ENCODE measurements at regions not wholly inside any gene's neighbourhood (a gene's known extent, or its start where the extent isn't known, plus 50 kb on each side); places are given as distances from the start of the nearest gene placed in this dataset.

- TF ChIP-seq REST (IDR thresholded peaks at IDR 0.05) (no peak), FOXA2 (IDR thresholded peaks at IDR 0.05) (no peak), YY1 (IDR thresholded peaks at IDR 0.05) (no peak), MAX (IDR thresholded peaks at IDR 0.05) (no peak), HNF4G (IDR thresholded peaks at IDR 0.05) (no peak), EGR1 (IDR thresholded peaks at IDR 0.05; ENCODE audit: low read depth in 2 of 2) (no peak), RAD21 (IDR thresholded peaks at IDR 0.05) (no peak)
Measured at GRCh38 chr18:41665210-41665609, 289.8 kb upstream of the PIK3C3 start (continued).

- Histone ChIP-seq H3K27ac (ENCODE audit: low read depth in 1 of 2, low read length in 2 of 2) (no peak overlapping the region), H3K27me3 (ENCODE audit: control insufficient read depth in 4 of 4, insufficient read depth in 4 of 4, low read length in 3 of 4) (no peaks in the 10 kb centered on the region), H3K4me1 (ENCODE audit: control insufficient read depth in 4 of 4, insufficient read depth in 4 of 4, low read length in 3 of 4) (no peaks in the 10 kb centered on the region), H3K9ac (ENCODE audit: low read depth in 1 of 2, low read length in 2 of 2) (no peak overlapping the region), H3K9me3 (ENCODE audit: control insufficient read depth in 4 of 4, low read length in 3 of 4) (no peaks in the 10 kb centered on the region), H3K36me3 (ENCODE audit: control insufficient read depth in 4 of 4, insufficient read depth in 3 of 4, low read depth in 1 of 4, low read length in 3 of 4) (no peaks in the 10 kb centered on the region), H3K4me3 (ENCODE audit: low read depth in 1 of 3, low read length in 3 of 3) (no peak overlapping the region)
- DNase-seq (ENCODE audit: low spot score), result no peak
- TF ChIP-seq REST (IDR thresholded peaks at IDR 0.05) (no peak), SP1 (IDR thresholded peaks at IDR 0.05) (no peak), NR2F2 (IDR thresholded peaks at IDR 0.05) (no peak), EGR1 (IDR thresholded peaks at IDR 0.05; ENCODE audit: low read depth in 2 of 2) (no peak), YY1 (IDR thresholded peaks at IDR 0.05) (no peak), FOXA1 (IDR thresholded peaks at IDR 0.05) (no peak), GABPA (IDR thresholded peaks at IDR 0.05 in 1 of 2, conservative IDR thresholded peaks at IDR 0.05 in 1 of 2) (no peak), TAF1 (conservative IDR thresholded peaks at IDR 0.05) (no peak), JUND (IDR thresholded peaks at IDR 0.05) (no peak), ATF3 (IDR thresholded peaks at IDR 0.05) (no peak), RXRA (IDR thresholded peaks at IDR 0.05) (no peak), HNF4G (IDR thresholded peaks at IDR 0.05) (no peak), CTCF (IDR thresholded peaks at IDR 0.05; ENCODE audit: low read depth, low read length, missing input control) (no peak), RAD21 (IDR thresholded peaks at IDR 0.05) (no peak), HNF4A (conservative IDR thresholded peaks at IDR 0.05) (no peak), MAX (IDR thresholded peaks at IDR 0.05) (no peak), ZBTB33 (IDR thresholded peaks at IDR 0.05) (no peak), FOXA2 (IDR thresholded peaks at IDR 0.05) (no peak)
Measured at GRCh38 chr18:41660654-41661053, 294.4 kb upstream of the PIK3C3 start.

Measured in liver (tissue), 7 donors.